GM13976 (cell line): ENCODE measurements at regions not wholly inside any gene's neighbourhood (a gene's known extent, or its start where the extent isn't known, plus 50 kb on each side); places are given as distances from the start of the nearest gene placed in this dataset.

ENCODE experiments used
- DNase-seq: peaks from one replicate; pipeline ENCODE4 v3.0.0; 2012; ENCODE audit warnings: low spot score
- CTCF ChIP-seq: IDR thresholded peaks from 2 replicates; pipeline ENCODE4 v1.5.1; 2012; ENCODE audit warnings: borderline replicate concordance, mild to moderate bottlenecking; ENCODE audit not compliant: insufficient read depth; ENCODE audit errors: extremely low read depth, missing control alignments, control extremely low read depth
- in situ Hi-C: fragments of 300-500 bp; cut with MboI; formaldehyde crosslinking; loops from one replicate; pipeline ENCODE4 v1.12.0; 2022; ENCODE audit warnings: low sequenced_read_pairs, mixed read lengths, inconsistent platforms; ENCODE audit not compliant: unreplicated experiment

- in situ Hi-C loops, result no loop called here
- TF ChIP-seq CTCF, result no peak
- no peak for DNase-seq
Observed at GRCh38 chr4:135123632-135124031, 922.0 kb upstream of the PABPC4L start.

GRCh38 chr4:135122457-135122856 is 920.9 kb upstream of the PABPC4L start:
- TF ChIP-seq CTCF, result no peak
- DNase-seq, result no peak
- in situ Hi-C loops, result no loop called here

GRCh38 chr4:135120195-135120594 is 918.6 kb upstream of the PABPC4L start:
- in situ Hi-C loops, result no loop called here
- no peak for TF ChIP-seq CTCF

DNA sequence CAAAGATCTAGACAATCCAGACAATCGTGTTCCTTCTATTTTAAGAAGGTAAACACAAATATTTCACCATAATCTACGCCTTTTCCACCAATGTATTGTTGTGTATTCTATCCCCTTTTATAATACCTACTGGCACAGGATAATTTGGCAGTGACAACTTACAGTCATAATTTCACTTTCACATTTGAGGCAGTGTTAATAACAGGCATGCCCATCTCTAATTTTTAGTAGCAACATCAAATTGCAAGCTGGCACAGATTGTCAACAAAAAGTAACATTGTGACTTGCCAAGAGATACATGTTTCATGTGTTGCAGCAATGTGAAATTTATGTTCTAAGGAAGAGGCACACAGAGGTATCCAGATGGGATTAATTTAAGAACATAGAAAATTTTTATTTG is 912.5 kb upstream of the PABPC4L start:
- DNase-seq, result no peak
- in situ Hi-C loops, result no loop called here
- TF ChIP-seq CTCF, result no peak

More at GRCh38 chr4:135120195-135120594, 918.6 kb upstream of the PABPC4L start:
- no peak for DNase-seq

GRCh38 chr4:135098061-135098460 is 896.5 kb upstream of the PABPC4L start:
- in situ Hi-C loops, result no loop called here
- DNase-seq, result no peak
- TF ChIP-seq CTCF, result no peak

DNA sequence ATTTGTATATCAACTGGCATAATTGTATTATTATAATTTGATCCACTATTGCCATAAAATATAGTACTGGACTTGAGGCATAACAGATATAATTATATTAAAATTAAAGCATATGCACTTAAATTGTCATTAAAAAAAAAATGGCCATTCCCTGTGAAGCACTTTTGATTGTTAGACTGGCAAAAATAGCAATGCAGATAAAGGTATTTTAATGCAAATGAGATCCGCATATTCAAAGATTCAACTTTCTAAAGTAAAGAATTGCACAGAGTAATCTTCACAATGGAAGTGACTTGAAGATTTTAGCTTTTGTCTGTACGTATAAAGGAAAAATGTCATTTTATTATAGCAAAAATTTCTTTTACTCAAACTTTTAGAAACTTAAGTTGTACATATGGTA is 871.8 kb upstream of the PABPC4L start:
- no peak for TF ChIP-seq CTCF
- no peak for DNase-seq
- in situ Hi-C loops, result no loop called here

DNA sequence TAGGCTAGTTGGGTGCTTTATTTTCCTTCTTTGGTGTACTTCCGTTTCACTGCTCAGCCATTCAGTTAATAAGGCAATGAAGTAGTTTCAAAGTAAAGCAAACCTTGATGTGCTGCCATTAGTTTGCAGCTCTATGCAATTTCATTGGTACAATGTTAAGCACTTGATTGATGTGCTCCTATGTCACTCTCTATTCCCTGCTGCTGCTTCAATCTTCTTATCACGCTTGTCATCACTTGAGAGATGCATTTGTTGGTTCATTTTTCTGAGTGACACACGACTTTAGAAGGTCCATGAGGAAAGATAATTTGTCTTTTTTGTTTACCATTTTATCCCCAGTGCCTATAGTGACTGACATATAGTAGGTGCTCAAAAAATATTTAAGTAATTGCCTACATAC is 871.0 kb upstream of the PABPC4L start:
- no peak for DNase-seq
- in situ Hi-C loops, result no loop called here
- TF ChIP-seq CTCF, result no peak
